ENCODE measurements at regions not wholly inside any gene's neighbourhood (a gene's known extent, or its start where the extent isn't known, plus 50 kb on each side); places are given as distances from the start of the nearest gene placed in this dataset.

GRCh38 chr20:48242623-48243022 lies 457.3 kb upstream of the SULF2 start:
- TF ChIP-seq CTCF (IDR thresholded peaks at IDR 0.05; ENCODE audit: low read depth, low read length, poor library complexity, severe bottlenecking): no peak
- TF ChIP-seq EZH2phosphoT487 (IDR thresholded peaks at IDR 0.05; ENCODE audit: borderline replicate concordance, low read length): no peak
